ENCODE measurements at regions not wholly inside any gene's neighbourhood (a gene's known extent, or its start where the extent isn't known, plus 50 kb on each side); places are given as distances from the start of the nearest gene placed in this dataset.

GRCh38 chr11:45021001-45021400 is 70.3 kb upstream of the TP53I11 start:
- POLR2A ChIA-PET = no interaction called here
- CTCF ChIA-PET = no interaction called here
- no peak for TF ChIP-seq FOXM1 (IDR thresholded peaks at IDR 0.05; ENCODE audit: borderline replicate concordance)
- TF ChIP-seq ELF4 (IDR thresholded peaks at IDR 0.05) = no peak
- TF ChIP-seq CTBP1 (IDR thresholded peaks at IDR 0.05; ENCODE audit: borderline replicate concordance) = no peak
- TF ChIP-seq PKNOX1 (IDR thresholded peaks at IDR 0.05) = no peak
- no peak for TF ChIP-seq SP1 (IDR thresholded peaks at IDR 0.05)
- TF ChIP-seq NFRKB (IDR thresholded peaks at IDR 0.05) = no peak
- no peak for TF ChIP-seq SUZ12 (IDR thresholded peaks at IDR 0.05)
- TF ChIP-seq ZNF384 (IDR thresholded peaks at IDR 0.05) = no peak
- no peak for TF ChIP-seq TARDBP (IDR thresholded peaks at IDR 0.05)
- no peak for TF ChIP-seq HDGF (IDR thresholded peaks at IDR 0.05; ENCODE audit: borderline replicate concordance)
- no peak for TF ChIP-seq L3MBTL2 (conservative IDR thresholded peaks at IDR 0.05)
- no peak for TF ChIP-seq LEF1 (IDR thresholded peaks at IDR 0.05; ENCODE audit: borderline replicate concordance)
- no peak for TF ChIP-seq FOXA1 (IDR thresholded peaks at IDR 0.05)
- no peak for DNase-seq (ENCODE audit: extremely low spot score)

- TF ChIP-seq FOXM1 (IDR thresholded peaks at IDR 0.05; ENCODE audit: borderline replicate concordance) (no peak), CTBP1 (IDR thresholded peaks at IDR 0.05; ENCODE audit: borderline replicate concordance) (no peak), FOXK2 (IDR thresholded peaks at IDR 0.05) (no peak), HDGF (IDR thresholded peaks at IDR 0.05; ENCODE audit: borderline replicate concordance) (no peak), PKNOX1 (IDR thresholded peaks at IDR 0.05) (no peak), ELF4 (IDR thresholded peaks at IDR 0.05) (no peak), ARNT (IDR thresholded peaks at IDR 0.05) (no peak), SP1 (IDR thresholded peaks at IDR 0.05) (no peak), FOXA1 (IDR thresholded peaks at IDR 0.05) (no peak), SUZ12 (IDR thresholded peaks at IDR 0.05) (no peak), TARDBP (IDR thresholded peaks at IDR 0.05) (no peak), LEF1 (IDR thresholded peaks at IDR 0.05; ENCODE audit: borderline replicate concordance) (no peak), ZNF384 (IDR thresholded peaks at IDR 0.05) (no peak), L3MBTL2 (conservative IDR thresholded peaks at IDR 0.05) (no peak), BHLHE40 (IDR thresholded peaks at IDR 0.05; ENCODE audit: borderline replicate concordance) (no peak), NFRKB (IDR thresholded peaks at IDR 0.05) (no peak)
- POLR2A ChIA-PET = no interaction called here
- no peak for DNase-seq (ENCODE audit: extremely low spot score)
- CTCF ChIA-PET = no interaction called here
Observed at GRCh38 chr11:45021692-45022141, 71.0 kb upstream of the TP53I11 start.

GRCh38 chr11:45022294-45023064 is 71.8 kb upstream of the TP53I11 start:
- DNase-seq (ENCODE audit: extremely low spot score) = no peak
- ChIA-PET CTCF (interaction anchor here (1.1 kb wide), 1 partner anchor 21 kb away, joined by 3 read pairs; no protein-coding TSS in a partner anchor), POLR2A (no interaction called here)
- TF ChIP-seq TARDBP (IDR thresholded peaks at IDR 0.05) (no peak), BHLHE40 (IDR thresholded peaks at IDR 0.05; ENCODE audit: borderline replicate concordance) (no peak), FOXK2 (IDR thresholded peaks at IDR 0.05) (no peak), L3MBTL2 (conservative IDR thresholded peaks at IDR 0.05) (no peak), FOXM1 (IDR thresholded peaks at IDR 0.05; ENCODE audit: borderline replicate concordance) (no peak), SP1 (IDR thresholded peaks at IDR 0.05) (no peak), SUZ12 (IDR thresholded peaks at IDR 0.05) (no peak)

GRCh38 chr11:45023065-45023365 is 72.3 kb upstream of the TP53I11 start:
- no peak for DNase-seq (ENCODE audit: extremely low spot score)
- ChIA-PET CTCF (interaction anchor here (1.1 kb wide), 1 partner anchor 20 kb away, joined by 3 read pairs; no protein-coding TSS in a partner anchor), POLR2A (no interaction called here)
- no peak for TF ChIP-seq FOXA1 (IDR thresholded peaks at IDR 0.05)
- TF ChIP-seq FOXM1 (IDR thresholded peaks at IDR 0.05; ENCODE audit: borderline replicate concordance) = no peak
- TF ChIP-seq ZNF384 (IDR thresholded peaks at IDR 0.05) = no peak

- CTCF ChIA-PET = no interaction called here
- POLR2A ChIA-PET = no interaction called here
- TF ChIP-seq LEF1 (IDR thresholded peaks at IDR 0.05; ENCODE audit: borderline replicate concordance) (no peak), ARNT (IDR thresholded peaks at IDR 0.05) (no peak), BHLHE40 (IDR thresholded peaks at IDR 0.05; ENCODE audit: borderline replicate concordance) (no peak), SP1 (IDR thresholded peaks at IDR 0.05) (no peak), HDGF (IDR thresholded peaks at IDR 0.05; ENCODE audit: borderline replicate concordance) (no peak), ZNF384 (IDR thresholded peaks at IDR 0.05) (no peak), SUZ12 (IDR thresholded peaks at IDR 0.05) (no peak), FOXM1 (IDR thresholded peaks at IDR 0.05; ENCODE audit: borderline replicate concordance) (no peak), ELF4 (IDR thresholded peaks at IDR 0.05) (no peak), NFRKB (IDR thresholded peaks at IDR 0.05) (no peak), PKNOX1 (IDR thresholded peaks at IDR 0.05) (no peak), FOXA1 (IDR thresholded peaks at IDR 0.05) (no peak), TARDBP (IDR thresholded peaks at IDR 0.05) (no peak), L3MBTL2 (conservative IDR thresholded peaks at IDR 0.05) (no peak), CTBP1 (IDR thresholded peaks at IDR 0.05; ENCODE audit: borderline replicate concordance) (no peak), FOXK2 (IDR thresholded peaks at IDR 0.05) (no peak)
- no peak for DNase-seq (ENCODE audit: extremely low spot score)
Observed at GRCh38 chr11:45024316-45024715, 73.6 kb upstream of the TP53I11 start.

- no peak for TF ChIP-seq FOXA1 (IDR thresholded peaks at IDR 0.05)
- no peak for TF ChIP-seq SUZ12 (IDR thresholded peaks at IDR 0.05)
- TF ChIP-seq PKNOX1 (IDR thresholded peaks at IDR 0.05) = no peak
- TF ChIP-seq NFRKB (IDR thresholded peaks at IDR 0.05) = no peak
- no peak for TF ChIP-seq ELF4 (IDR thresholded peaks at IDR 0.05)
- TF ChIP-seq ARNT (IDR thresholded peaks at IDR 0.05) = no peak
- TF ChIP-seq BHLHE40 (IDR thresholded peaks at IDR 0.05; ENCODE audit: borderline replicate concordance) = no peak
- no peak for TF ChIP-seq TARDBP (IDR thresholded peaks at IDR 0.05)
- TF ChIP-seq FOXM1 (IDR thresholded peaks at IDR 0.05; ENCODE audit: borderline replicate concordance) = no peak
- TF ChIP-seq SP1 (IDR thresholded peaks at IDR 0.05) = no peak
- no peak for TF ChIP-seq HDGF (IDR thresholded peaks at IDR 0.05; ENCODE audit: borderline replicate concordance)
- no peak for TF ChIP-seq ZNF384 (IDR thresholded peaks at IDR 0.05)
- no peak for DNase-seq (ENCODE audit: extremely low spot score)
- ChIA-PET POLR2A (no interaction called here), CTCF (no interaction called here)
Observed at GRCh38 chr11:45024846-45025588, 74.3 kb upstream of the TP53I11 start.

All from HEK293T (cell line).